DMS53 treated with DMSO at 0.1 percent for 48 hours (cell line): ENCODE measurements at regions not wholly inside any gene's neighbourhood (a gene's known extent, or its start where the extent isn't known, plus 50 kb on each side); places are given as distances from the start of the nearest gene placed in this dataset.
"Not testable (repeated sequence)": the region's sequence is repeated elsewhere in the genome, so short reads cannot be mapped to it uniquely, and the experiment has no call there.

ENCODE experiments used
- DNase-seq: peaks from one replicate; lab custom pipeline; 2025; ENCODE audit not compliant: unreplicated experiment; lab: John Stamatoyannopoulos, UW

DNA sequence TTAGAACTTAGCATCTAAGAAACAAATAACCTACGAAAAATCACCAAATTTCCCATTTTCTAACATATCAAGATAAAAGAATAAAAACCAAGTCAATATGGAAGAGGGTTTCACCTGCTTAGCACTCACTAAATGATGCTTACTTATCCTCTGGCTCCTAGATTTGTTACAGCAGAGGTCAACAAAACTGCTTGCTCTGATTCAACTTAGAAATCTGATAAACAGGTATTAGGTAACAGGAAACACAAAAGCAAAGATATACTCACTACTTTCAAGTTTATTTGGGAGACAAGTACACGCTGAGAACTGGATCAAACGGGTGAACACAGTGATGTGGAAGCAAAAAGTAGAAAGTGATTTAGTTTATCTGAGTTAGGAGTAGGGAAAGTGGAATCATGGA, 235.7 kb upstream of the TARS1 start:
- DNase-seq: no peak

DNA sequence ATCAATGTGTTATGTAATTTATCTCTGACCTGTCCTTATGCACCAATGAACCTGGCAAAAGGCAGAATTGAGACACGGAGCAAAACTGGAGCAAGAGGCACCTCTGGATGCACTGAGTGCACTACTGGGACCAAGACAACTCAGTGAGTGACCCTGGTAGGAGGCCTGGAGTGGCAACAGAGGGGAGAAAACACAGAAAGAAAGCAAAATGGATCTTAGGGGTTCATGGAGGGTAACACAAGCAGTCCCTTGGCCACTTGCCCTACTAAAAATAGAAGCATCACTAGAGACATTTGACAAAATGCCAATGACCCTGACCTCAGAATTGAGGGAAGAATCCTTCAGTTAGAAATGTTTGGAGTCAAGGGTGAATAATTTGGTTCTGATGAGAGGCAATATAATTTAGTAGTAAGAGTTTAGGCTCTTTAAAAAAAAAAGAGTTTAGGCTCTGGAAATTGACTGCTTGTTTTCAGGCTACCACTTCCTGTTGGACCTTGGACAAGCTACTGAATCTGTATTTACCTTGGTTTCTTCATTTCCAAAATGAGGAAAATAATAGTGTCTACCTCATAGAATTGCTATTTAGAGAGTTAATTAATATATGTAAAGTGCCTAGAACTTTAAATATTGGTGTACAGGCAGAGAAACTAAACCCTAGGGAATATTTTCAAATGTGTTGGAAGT, 234.9 kb upstream of the TARS1 start:
- no peak for DNase-seq

DNA sequence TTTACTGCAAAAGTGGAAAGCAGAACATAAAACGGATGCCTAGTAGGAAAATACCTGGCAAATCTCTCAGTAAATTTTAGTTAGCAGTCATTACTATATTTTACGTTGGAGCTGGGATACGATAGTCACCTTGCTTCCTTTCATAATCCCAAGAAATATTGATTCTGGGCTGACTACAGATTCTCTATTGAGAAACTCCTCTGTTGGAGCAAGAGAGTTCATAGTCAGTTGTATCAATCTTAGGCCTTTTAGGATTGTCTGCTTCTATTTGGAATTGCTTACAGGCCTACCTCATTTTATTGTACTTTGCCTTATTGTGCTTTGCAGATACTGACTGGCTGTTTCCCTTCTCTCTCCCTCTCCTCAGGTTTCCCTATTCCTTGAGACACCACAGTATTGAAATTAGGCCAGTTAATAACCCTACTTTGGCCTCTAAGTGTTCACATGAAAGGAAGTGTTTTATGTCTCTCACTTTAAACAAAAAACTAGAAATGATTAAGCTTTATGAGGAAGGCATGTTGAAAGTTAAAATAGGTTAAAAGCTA, 233.7 kb upstream of the TARS1 start:
- DNase-seq: no peak

GRCh38 chr5:33209252-33209651, 231.5 kb upstream of the TARS1 start:
- DNase-seq: no peak

DNA sequence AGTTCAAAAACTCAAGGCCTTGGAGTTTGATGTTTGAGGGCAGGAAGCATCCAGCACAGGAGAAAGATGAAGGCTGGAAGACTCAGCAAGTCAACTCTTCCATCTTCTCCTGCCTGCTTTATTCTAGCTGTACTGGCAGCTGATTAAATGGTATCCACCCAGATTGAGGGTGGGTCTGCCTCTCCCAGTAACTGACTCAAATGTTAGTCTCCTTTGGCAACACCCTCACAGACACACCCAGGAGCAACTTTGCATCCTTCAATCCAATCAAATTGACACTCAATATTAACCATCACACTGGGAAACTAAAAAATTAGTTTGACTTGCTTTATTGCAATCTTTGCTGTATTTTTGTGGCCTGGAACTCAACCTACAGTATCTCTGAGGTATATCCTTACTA, 230.5 kb upstream of the TARS1 start:
- not testable (repeated sequence) for DNase-seq

GRCh38 chr5:33210978-33211377, 229.8 kb upstream of the TARS1 start:
- DNase-seq: no peak

DNA sequence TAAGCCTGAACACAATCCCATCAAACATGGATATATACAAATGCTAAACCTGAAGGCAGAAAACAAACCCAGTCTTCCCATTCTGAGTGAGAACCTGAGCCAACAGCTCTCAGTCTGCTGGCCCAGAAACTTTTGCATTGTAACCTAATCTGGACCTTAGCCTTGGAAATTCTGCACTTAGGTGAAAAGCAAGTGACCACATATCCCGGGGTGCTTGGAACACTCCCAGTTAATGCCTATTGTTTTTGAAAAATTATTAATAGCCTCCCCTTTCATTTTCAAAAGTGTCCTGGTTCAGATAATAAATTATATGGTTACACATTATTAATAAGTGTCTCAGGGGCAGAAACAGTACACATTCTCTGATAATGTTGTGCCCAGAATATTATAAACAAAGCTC, 228.3 kb upstream of the TARS1 start:
- no peak for DNase-seq

DNA sequence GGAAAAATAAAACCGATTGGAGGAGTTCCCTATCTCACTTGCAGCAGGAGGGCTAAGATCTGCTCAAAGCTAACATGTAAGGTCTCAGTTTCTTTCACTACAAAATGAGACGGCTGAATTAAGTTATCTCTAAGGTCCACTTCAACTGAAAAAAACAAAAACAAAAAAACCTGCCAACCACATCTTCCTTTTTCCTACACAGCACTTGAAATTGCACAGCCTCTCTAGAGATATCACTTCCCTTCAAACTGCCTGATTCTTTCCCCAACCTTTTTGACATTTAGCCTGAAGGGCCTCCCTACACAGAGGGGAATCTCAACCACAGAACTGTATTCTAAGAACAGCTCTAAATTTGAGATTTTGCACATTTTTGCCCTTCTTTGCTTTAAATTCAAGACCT, 227.9 kb upstream of the TARS1 start:
- no peak for DNase-seq

- DNase-seq: no peak
Observed at GRCh38 chr5:33223563-33224284, 217.0 kb upstream of the TARS1 start.

GRCh38 chr5:33224285-33224961, 216.3 kb upstream of the TARS1 start:
- DNase-seq: no peak

DNA sequence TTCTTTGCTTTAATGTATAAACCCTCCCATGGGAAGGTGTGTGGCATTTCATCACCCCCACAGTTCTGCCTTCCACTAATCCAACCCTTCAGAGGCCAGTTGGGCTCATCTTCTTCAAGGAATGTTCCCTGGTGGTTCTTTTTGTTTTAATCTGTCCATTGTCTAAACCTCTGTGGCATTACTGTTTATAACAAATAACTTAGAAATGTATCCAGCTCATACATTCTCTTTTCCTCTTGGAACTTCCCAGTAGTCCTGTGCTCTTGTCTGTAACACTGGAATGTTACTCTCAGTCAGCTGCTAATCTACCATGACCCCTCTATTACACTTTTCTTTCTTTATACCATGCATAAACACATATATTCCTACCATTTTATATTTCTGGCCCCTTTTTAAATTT, 213.5 kb upstream of the TARS1 start:
- no peak for DNase-seq

- DNase-seq: no peak
Observed at GRCh38 chr5:33227746-33228145, 213.0 kb upstream of the TARS1 start.

GRCh38 chr5:33228149-33228548, 212.6 kb upstream of the TARS1 start:
- no peak for DNase-seq

DNA sequence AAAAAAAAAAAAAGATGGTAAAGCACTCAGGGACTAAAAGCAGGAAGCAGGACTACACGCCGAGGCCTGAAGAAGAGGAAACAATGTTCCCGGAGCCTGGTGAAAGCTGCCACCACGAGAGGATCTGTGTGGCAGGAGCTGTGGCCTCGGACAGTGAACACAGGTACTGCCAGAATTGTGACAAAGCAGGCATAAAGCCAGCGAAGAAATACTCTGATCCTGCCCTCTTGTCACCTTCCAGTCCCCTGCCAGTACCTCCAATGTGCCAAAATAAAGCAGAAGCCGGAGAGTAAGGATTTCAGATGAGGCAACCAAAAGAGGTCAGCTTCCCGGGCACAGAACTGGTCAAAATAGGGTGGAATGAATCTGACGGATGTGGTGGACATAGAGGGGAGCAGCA, 211.5 kb upstream of the TARS1 start:
- DNase-seq: no peak

DNA sequence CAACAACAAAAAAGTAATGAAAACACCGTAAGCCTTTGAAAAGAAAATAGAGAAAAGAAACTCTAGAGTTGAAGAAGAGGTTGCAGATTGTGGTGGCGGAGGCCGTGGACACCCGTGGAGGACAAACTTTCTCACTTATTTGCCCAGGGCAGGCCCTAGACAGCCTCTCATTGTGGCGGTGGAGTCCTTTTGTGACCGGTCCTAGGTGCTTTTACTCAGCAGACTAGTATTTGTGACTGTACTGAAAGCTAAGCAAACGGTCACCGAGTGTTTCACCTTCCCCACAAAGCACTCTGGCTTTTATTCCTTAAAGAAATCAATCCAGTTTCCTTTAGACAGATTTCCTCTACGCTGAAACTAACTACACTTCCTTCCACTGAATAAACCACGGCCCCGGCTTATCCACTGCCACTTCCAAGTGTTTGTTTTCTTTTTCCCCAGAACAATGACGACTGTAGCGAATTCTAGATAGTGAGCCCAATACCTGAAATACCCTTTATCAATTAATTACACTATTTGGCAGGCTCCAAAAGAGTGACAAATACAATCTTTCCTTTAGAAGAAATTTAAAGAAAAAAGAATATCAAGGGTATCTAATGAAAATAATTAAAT, 210.2 kb upstream of the TARS1 start:
- DNase-seq: no peak

- DNase-seq: no peak
Observed at GRCh38 chr5:33231214-33231710, 209.5 kb upstream of the TARS1 start.

- DNase-seq: no peak
Observed at GRCh38 chr5:33231935-33232334, 208.8 kb upstream of the TARS1 start.

GRCh38 chr5:33232731-33233505, 207.8 kb upstream of the TARS1 start:
- no peak for DNase-seq

DNA sequence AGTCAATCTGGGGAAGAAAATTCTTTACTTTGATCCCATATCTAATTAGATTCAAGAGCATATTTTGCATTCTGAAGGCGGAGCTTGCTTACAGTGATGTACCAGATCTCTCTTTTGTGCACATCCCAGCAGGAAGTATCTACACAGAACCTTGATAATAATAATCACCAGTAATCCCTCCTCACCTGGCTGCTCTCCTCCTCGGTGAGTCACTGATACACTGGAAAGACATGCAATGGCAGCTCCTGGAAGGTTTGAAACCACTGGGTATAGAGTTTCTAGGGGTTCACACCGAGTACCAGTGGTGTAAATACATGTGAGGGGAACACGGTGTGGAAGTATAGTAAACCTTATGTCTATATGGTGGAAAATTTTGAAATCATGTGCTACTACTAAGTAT, 205.5 kb upstream of the TARS1 start:
- DNase-seq: no peak

GRCh38 chr5:33235824-33236223, 204.9 kb upstream of the TARS1 start:
- no peak for DNase-seq

GRCh38 chr5:33237471-33237870, 203.3 kb upstream of the TARS1 start:
- no peak for DNase-seq
